GM11168 (cell line): ENCODE measurements at regions not wholly inside any gene's neighbourhood (a gene's known extent, or its start where the extent isn't known, plus 50 kb on each side); places are given as distances from the start of the nearest gene placed in this dataset.
"Not testable (repeated sequence)": the region's sequence is repeated elsewhere in the genome, so short reads cannot be mapped to it uniquely, and the experiment has no call there.

Experiments used
- in situ Hi-C: fragments of 300-500 bp; cut with MboI; formaldehyde crosslinking; loops from one replicate; pipeline ENCODE4 v1.12.0; 2022; ENCODE audit warnings: low sequenced_read_pairs; ENCODE audit not compliant: unreplicated experiment

DNA sequence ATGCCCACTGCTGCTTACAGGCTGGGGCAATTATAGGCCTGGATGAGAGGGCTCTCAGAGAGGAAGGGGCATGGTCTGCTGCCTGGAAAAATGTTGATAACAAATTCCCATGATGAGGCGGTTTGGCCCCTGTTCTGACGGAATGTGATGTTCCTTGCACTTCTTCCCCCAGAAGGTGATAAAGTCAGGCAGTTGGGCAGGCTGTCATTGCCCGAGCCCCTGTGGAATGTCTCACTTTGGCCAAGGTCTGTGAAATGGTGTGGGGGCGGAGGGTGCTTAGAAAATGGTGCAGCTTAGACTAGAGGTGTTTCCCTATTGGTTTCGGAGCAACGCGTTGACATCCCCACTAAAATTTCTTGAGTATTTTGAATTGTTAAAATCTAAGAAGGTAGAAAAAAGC, 1360.0 kb downstream of the AACS start:
- in situ Hi-C loops, result no loop called here

DNA sequence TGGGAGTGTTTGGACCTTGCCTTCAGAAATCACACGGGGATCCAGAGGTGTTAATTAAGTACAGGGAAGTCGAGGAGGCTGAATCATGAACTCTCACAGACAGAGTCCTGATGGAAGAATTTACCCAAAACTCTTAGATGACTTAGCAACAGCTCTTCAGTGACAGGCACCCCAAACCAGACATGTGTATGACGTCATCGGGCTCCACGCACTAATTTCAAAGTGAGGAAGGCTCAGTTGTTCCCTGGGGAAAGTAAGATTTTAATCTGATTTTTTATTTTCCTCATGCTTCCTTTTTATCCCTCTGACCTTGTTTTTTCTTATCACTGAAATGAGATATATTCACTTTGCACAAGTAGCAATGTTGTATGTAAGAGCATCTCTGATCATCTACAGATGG, 1363.5 kb downstream of the AACS start:
- in situ Hi-C loops, result no loop called here

DNA sequence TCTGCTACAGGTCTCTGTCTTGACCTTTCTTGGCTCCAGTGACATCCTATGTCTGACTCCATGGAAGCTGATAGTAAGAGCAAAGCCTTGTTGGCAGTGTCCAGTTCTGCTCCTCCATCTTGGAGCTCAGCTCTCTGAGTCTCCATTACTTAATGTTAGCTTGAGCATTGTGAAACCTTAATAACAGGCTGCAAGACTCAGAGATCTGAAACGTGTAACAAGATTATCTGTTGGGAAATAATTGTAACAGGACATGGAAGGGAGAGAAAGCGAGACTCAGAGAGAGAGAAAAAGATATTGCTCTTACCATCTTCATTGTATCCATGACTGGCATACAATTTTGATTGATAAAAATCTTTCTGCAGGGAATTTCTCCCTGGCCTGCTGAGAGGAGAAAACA, 1365.7 kb downstream of the AACS start:
- in situ Hi-C loops, result no loop called here

DNA sequence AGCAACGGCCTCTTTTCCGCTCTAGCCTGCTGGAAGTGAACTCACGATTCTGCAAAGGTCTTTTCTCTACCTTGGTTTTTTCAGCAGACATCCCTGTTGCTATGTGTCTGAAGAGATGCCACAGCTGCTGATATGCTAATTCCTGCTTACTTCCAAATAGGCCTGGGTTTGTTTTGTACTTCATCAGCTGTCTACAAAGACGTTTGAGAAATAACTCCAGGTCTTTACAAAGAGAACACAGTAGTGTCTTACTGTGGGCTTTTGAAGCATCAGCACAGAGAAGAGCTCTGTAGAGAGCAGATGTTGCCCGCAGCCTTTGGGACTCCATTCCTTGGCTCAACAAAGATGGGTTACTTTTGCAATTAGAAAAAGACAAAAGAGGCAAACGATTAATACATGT, 1366.5 kb downstream of the AACS start:
- in situ Hi-C loops, result no loop called here

GRCh38 chr12:126432780-126433179, 1367.5 kb downstream of the AACS start:
- in situ Hi-C loops, result no loop called here

DNA sequence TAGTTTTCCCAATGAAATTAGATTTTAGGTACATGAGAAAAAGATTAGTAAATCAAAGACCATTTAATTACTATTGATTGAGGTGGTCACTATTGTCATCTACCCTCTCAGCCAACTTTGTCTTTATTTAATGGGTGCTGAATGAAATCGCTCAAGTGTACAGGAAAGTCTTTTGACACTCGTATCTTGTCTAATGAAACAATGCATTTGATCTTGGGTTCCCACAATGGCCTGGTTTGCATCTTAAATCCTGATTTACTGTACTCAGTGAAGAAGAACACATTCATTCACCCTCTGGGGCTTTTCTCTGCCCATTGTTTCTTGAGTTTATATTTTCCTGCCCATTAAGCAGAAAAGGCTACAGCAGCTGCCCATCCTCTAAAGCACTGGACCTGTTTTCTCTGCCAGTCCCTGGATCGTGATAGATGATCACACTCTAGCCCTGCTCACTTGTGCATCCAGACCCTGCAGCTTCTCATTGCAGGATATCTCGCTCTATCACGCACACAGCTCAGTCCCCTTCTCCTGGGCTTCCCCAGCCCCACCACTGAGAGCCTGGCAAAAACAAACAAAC, 1369.3 kb downstream of the AACS start:
- in situ Hi-C loops, result no loop called here

GRCh38 chr12:126436041-126436440, 1370.8 kb downstream of the AACS start:
- in situ Hi-C loops, result no loop called here

DNA sequence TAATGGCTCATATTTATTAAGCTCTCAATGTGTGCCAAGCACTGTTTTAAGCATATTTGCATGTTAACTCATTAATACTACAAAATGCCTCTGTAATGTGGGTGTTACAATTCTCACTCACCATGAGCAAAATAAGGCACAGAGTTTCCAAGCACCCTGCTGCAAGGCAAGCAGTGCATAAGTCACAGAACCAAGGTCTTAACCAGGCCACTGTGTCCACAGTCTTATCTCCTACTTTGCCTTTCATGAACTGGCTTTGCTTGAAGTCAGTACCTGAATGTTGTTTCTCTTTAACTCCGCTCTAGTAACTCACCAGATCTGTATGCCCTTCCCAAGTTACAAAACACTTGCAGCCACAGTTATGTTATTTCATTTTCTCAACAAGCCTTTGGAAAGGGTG, 1372.7 kb downstream of the AACS start:
- in situ Hi-C loops, result no loop called here

- in situ Hi-C loops, result no loop called here
Observed at GRCh38 chr12:126443977-126444376, 1378.7 kb downstream of the AACS start.

DNA sequence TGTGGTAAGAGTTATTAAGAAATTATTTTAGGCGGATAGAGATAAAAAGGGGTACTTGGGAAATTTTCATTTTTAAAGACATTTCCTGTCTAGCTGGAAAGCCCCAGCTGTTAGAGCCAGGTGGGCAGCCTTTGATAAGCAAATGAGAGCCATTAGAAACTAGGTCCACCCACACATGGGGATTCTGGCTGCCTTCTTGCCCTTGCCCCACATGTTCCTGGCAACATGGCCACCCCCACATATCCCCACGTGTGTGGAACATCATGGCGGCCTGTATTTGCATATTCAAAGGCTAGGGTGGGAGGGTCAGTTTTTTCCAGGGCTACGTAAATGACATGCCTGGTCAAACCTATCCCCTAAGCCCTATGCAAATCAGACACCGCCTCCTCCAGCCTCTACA, 1382.1 kb downstream of the AACS start:
- in situ Hi-C loops, result no loop called here

DNA sequence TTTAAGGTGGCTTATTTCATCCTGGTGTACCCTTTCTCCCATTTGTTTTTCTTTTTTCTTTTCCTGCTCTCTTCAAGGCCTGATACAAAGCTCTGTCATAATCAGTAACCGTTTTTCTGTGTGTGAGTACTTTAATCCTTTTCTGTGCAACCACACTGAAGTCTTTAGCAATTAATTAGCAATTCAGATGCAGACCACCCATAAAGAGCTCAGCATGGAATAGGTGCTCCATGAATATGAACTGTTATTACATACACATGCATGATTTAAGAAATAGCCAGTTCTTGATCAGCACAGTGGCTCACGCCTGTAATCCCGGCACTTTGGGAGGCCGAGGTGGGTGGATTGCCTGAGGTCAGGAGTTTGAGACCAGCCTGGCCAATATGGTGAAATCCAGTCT, 1386.6 kb downstream of the AACS start:
- in situ Hi-C loops, result no loop called here

DNA sequence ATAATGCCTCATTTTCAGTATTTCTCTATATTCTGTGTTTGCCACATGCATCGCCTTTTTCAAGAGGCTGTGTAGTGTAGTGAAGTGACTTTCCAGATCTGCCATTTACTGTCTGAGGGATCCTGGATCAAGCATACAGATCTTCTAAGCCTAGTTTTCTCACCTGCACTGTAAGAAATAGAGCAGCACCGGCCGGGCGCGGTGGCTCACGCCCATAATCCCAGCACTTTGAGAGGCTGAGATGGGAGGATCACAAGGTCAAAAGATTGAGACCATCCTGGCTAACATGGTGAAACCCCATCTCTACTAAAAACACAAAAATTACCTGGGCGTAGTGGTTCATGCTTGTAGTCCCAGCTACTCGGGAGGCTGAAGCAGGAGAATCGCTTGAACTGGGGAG, 1387.5 kb downstream of the AACS start:
- in situ Hi-C loops, result not testable (repeated sequence)

GRCh38 chr12:126454581-126454980, 1389.3 kb downstream of the AACS start:
- in situ Hi-C loops, result no loop called here

GRCh38 chr12:126457776-126458175, 1392.5 kb downstream of the AACS start:
- in situ Hi-C loops, result no loop called here

DNA sequence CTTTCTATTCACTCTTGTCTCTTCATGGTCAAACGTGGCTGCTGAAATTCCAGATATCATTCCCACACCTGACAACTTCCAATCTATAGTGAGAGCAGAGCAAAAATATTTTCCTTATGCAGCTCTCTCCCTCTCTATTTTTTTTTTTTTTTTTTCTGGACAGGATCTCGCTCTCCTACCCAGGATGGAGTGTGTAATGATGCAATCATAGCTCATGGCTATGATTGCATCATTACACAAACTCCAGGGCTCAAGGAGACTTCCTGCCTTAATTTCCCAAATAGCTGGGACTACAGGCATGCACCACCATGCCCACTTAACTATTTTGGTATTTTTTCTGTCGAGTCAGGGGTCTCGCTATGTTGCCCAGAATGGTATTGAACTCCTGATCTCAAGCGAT, 1398.9 kb downstream of the AACS start:
- in situ Hi-C loops, result no loop called here

DNA sequence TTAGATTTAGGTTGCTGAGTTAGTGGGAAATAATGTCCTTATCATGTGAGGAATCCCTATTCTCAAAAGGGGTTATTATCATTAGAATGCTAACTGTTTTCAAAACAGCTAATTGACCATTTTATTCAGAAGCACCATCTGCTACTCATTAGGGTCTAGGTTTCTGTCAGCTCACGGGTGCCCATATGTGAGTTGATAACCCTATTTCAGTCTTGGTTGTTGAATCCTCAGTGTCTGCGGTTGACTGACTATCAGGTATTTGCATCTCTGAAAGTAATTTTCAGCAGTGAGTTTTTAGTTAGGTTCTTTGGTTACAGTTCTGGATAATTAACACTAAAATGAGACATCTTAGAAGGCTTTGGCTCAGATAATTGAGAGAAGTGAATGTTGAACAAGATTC, 1404.0 kb downstream of the AACS start:
- in situ Hi-C loops, result no loop called here

DNA sequence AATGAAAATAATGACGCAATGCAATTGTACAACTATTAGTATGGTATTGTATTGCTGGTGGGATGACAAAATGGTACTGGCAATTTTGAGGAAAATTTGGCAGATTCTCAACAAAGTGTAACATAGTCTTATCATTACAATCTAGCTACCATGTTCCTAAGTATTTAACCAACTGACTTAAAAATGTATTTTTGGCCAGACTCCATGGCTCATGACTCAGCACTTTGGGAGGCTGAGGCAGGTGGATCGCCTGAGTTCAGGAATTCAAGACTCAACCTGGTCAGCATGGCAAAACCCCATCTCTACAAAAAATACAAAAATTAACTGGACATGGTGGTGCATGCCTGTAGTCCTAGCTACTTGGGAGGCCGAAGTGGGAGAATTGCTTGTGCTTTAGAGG, 1409.5 kb downstream of the AACS start:
- in situ Hi-C loops, result no loop called here

GRCh38 chr12:126480451-126480850, 1415.2 kb downstream of the AACS start:
- in situ Hi-C loops, result no loop called here

DNA sequence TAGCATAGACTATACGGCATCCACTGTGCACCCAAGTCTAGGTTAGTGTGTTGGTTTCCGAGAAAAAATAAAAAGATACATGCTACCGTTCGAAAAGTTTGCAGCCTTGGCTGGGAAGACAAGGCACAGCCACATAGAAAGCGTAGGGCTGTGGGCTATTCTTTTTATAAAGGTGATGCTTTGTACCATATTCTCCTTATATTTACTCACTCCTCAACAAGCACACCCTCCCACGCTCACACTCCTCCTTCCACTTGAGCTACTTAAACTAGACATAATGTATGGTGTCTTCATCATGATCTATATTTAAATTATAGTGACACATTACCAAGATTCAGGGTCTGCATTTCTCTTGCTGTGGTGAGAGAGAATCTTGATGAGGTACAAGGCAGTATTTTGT, 1416.5 kb downstream of the AACS start:
- in situ Hi-C loops, result no loop called here

DNA sequence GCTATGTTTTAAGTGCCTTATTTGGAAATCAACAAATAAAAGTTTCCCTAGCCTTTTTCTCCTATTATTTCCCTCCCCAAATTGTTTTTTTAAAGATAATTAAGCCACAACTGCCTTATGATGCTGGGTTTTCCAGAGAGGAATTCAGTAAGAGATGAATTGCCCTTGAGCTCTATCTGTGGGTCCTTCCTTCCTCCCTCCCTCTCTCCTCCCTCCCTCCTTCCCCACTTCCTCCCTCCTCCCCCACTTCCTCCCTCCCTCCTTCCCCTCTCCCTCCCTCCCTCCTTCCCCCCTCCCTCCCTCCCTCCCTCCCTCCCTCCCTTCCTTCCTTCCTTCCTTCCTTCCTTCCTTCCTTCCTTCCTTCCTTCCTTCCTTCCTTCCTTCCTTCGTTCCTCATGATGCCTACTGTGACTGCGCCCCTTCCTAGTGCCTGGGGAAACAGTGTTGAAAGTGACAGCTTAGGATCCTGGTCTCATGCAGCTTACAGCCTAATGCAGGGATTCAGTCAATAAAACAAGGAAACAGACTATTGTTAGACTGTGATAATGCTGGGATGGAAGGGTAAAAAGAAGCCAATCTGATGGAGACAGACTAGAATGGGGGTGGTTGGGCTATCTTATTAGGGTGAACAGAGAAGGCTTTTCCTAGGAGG, 1417.1 kb downstream of the AACS start:
- in situ Hi-C loops, result no loop called here

GRCh38 chr12:126483145-126484068, 1418.2 kb downstream of the AACS start:
- in situ Hi-C loops, result no loop called here
